IMR-90 (cell line): ENCODE measurements at regions not wholly inside any gene's neighbourhood (a gene's known extent, or its start where the extent isn't known, plus 50 kb on each side); places are given as distances from the start of the nearest gene placed in this dataset.

Source experiments
- CTCF ChIP-seq: conservative IDR thresholded peaks from 2 replicates; pipeline ENCODE4 v1.5.1; 2012; ENCODE audit warnings: mild to moderate bottlenecking, low read depth, low read length, improper control_type of control experiment
- ELK1 ChIP-seq: fragments of 150-350 bp; IDR thresholded peaks from 2 replicates; pipeline ENCODE4 v1.6.1; 2016; ENCODE audit warnings: low read depth, mild to moderate bottlenecking, low read length, moderate library complexity, borderline replicate concordance
- FOS ChIP-seq: fragments of 150-350 bp; IDR thresholded peaks from 2 replicates; pipeline ENCODE4 v1.6.1; 2016; ENCODE audit warnings: low read depth, low read length
- MAFK ChIP-seq: IDR thresholded peaks from 2 replicates; pipeline ENCODE4 v1.6.1; 2012; ENCODE audit warnings: low read depth, low read length, improper control_type of control experiment
- MAZ ChIP-seq: IDR thresholded peaks from 2 replicates; pipeline ENCODE4 v1.6.1; 2012; ENCODE audit warnings: low read depth, mild to moderate bottlenecking, low read length, improper control_type of control experiment, moderate library complexity, borderline replicate concordance
- MXI1 ChIP-seq: IDR thresholded peaks from 2 replicates; pipeline ENCODE4 v1.6.1; 2012; ENCODE audit warnings: low read depth, mild to moderate bottlenecking, low read length, moderate library complexity, borderline replicate concordance
- NFE2L2 ChIP-seq: fragments of 150-350 bp; IDR thresholded peaks from 2 replicates; pipeline ENCODE4 v1.6.1; 2016; ENCODE audit warnings: low read depth, mild to moderate bottlenecking, low read length
- POLR2A ChIP-seq: IDR thresholded peaks from 2 replicates; pipeline ENCODE4 v1.6.1; 2012; ENCODE audit warnings: mild to moderate bottlenecking, low read depth, low read length
- RAD21 ChIP-seq: IDR thresholded peaks from 2 replicates; pipeline ENCODE4 v1.6.1; 2012; ENCODE audit warnings: low read length, improper control_type of control experiment
- RCOR1 ChIP-seq: IDR thresholded peaks from 2 replicates; pipeline ENCODE4 v1.6.1; 2012; ENCODE audit warnings: mild to moderate bottlenecking, low read length, improper control_type of control experiment; ENCODE audit not compliant: insufficient replicate concordance
- RFX5 ChIP-seq: IDR thresholded peaks from 2 replicates; pipeline ENCODE4 v1.8.0; 2012; ENCODE audit warnings: low read depth, mild to moderate bottlenecking, low read length, moderate library complexity
- SMC3 ChIP-seq: fragments of 150-350 bp; IDR thresholded peaks from 2 replicates; pipeline ENCODE4 v1.6.1; 2016; ENCODE audit warnings: low read depth, mild to moderate bottlenecking, antibody characterized with exemption, low read length, moderate library complexity

DNA sequence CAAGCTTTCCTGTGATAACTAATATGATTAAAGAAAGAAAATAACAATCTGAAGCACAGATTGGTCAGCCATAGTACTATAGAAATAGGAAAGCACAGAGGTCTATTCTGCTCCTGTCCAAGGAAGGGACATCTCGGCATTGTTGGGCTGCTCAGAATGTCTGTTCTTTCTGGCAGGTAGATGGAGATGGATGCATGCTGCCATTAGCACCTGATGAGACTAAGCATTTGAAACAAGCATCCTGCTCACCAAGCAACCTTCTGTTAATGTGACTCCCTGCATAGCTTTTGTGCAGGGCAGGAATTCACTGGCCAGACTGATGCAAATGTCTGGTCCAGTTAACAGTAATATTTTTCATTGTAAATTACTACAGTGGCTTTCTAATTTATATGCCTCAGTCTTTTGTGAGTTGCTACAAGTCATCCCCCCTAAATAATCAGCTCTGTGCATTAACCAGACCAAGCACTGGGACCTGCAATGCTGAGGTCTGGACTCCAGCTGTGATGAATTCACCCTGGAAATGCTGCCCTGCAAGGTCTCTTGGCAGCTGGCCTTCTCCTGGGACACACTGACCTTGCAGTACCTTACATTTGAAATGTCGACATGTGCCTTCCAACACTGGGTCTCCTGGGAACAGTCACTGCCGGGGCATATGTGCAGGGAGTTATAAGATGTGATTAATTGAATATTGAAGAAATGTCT lies 1123.7 kb downstream of the IGSF11 start:
- TF ChIP-seq POLR2A (no peak), MAZ (no peak), CTCF (no peak), RAD21 (no peak), FOS (no peak), ELK1 (no peak), NFE2L2 (no peak), RCOR1 (no peak), RFX5 (no peak), MXI1 (no peak), MAFK (no peak), SMC3 (no peak)
